ENCODE measurements at regions not wholly inside any gene's neighbourhood (a gene's known extent, or its start where the extent isn't known, plus 50 kb on each side); places are given as distances from the start of the nearest gene placed in this dataset.
A peak's percentile ranks its signal among the peaks of the same experiment; 100 is the strongest.

DNA sequence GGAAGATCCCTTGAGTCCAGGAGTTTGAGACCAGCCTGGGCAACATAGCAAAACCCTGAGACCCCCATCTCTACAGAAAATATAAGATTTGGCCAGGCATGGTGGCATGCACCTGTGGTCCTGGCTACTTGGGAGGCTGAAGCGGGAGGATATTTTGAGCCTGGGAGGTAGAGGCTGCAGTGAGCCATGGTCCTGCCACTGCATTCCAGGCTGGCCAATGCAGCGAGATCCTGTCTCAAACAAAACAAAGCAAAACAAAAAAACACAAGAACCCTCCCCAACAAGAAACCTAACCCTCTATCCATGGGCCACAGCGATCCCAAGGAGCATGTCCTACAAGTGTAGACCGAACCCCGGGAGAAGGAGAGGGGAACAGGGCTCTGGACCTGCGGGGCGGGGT lies 133.3 kb downstream of the MGAT5B start:
- intact Hi-C loops (cut with DNase I) = no loop called here
- peak; percentile 34 for DNase-seq (ENCODE audit: low spot score)

- intact Hi-C loops (cut with DNase I) = no loop called here
These were observed 134.2 kb downstream of the MGAT5B start for GRCh38 chr17:77002103-77003045.

GRCh38 chr17:77003699-77004098 lies 135.5 kb downstream of the MGAT5B start:
- intact Hi-C loops (cut with DNase I) = no loop called here
- no peak for DNase-seq (ENCODE audit: low spot score)

More at GRCh38 chr17:77002103-77003045, 134.2 kb downstream of the MGAT5B start:
- peak; percentile 72 for DNase-seq (ENCODE audit: low spot score)

DNA sequence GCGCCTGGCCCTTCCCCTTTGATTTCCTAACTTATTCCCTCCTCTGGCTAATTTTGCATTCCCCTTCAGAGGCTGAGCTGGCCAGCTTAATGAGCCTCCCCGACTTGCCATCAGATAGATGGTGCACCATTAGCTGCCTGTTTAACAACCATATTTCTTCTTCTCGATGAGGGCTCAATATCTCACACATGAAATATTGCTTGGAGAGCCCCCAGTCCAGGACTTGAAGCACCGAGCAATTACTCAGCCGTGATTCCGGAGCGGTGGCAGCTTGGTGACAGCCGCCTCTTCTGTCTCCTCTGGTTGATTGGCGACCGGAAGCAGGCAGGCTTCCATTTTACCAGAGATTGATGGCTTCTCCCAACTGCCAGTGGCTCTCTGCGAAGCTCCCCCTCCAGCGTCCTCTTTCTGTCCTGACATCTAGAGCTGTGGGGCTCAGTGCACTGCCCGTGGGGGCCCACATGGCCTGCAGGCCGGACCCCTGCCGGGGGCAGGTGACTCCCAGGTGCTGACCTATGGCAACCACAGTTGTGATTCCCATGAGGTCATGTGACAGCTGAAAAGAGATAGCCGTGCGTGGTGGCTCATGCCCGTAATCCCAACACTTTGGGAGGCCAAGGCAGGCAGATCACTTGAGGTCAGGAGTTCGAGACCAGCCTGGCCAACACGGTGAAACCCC lies 133.7 kb upstream of the SEC14L1 start:
- peak; percentile 57 for DNase-seq (ENCODE audit: low spot score)
- intact Hi-C loops (cut with DNase I) = no loop called here

DNA sequence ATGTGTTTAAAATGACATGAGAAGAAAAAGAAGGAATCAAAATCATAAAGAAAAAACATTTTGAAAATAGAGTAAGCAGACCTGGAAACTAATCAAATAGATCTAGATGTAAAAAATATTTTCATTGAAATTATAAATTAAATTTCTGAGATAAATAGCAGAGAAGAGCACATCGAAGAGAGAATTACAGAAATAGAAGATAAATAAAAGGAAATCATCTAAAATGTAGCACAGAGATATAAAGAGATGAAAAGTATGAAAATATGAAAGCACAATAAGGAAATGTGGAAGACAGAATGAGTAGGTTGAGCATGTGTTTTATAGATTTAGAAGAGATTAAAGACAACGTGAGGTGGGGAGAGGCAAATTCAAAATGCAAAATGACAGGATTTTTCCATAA lies 130.9 kb upstream of the SEC14L1 start:
- no peak for DNase-seq (ENCODE audit: low spot score)
- intact Hi-C loops (cut with DNase I) = no loop called here

GRCh38 chr17:77010667-77011066 lies 130.1 kb upstream of the SEC14L1 start:
- DNase-seq (ENCODE audit: low spot score) = no peak
- intact Hi-C loops (cut with DNase I) = no loop called here

GRCh38 chr17:77011173-77012011 lies 129.4 kb upstream of the SEC14L1 start:
- intact Hi-C loops (cut with DNase I) = no loop called here
- DNase-seq (ENCODE audit: low spot score) = peak; percentile 12

DNA sequence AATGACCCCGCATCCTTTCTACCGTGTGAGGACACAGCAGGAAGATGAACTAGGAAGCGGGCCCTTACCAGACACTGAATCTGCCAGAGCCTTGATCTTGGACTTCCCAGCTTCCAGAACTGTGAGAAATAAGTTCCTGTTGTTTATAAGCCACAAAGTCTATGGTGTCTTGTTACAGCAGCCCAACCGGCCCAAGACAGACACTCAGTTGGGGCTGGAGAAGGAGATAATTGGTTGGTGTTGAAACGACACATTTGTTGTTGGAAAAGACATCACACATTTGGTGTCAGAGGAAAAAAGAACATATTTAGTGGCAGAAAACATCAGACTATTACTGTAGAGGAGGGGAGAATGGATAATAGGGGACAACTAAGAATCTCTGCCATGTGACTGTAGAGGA lies 122.3 kb upstream of the SEC14L1 start:
- intact Hi-C loops (cut with DNase I) = no loop called here
- DNase-seq (ENCODE audit: low spot score) = no peak

- DNase-seq (ENCODE audit: low spot score) = no peak
- intact Hi-C loops (cut with DNase I) = no loop called here
These were observed 120.8 kb upstream of the SEC14L1 start for GRCh38 chr17:77019893-77020379.

GRCh38 chr17:77020973-77021372 lies 119.8 kb upstream of the SEC14L1 start:
- intact Hi-C loops (cut with DNase I) = no loop called here
- DNase-seq (ENCODE audit: low spot score) = no peak

DNA sequence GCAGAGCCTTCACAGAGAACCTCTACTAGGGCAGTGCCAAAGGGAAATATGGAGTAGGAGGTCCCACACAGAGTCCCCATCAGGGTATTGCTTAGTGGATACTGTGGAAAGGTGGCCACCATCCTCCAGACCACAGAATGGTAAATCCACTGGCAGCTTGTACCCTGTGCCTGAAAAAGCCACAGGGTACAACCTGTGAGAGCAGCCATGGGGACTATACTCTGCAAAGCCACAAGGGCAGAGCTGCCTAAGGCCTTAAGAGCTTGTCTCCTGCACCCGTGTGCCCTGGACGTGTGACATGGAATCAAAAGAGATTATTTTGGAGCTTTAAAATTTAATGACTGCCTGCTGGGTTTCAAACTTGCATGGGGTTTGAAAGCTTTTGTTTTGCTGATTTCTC lies 118.0 kb upstream of the SEC14L1 start:
- DNase-seq (ENCODE audit: low spot score) = no peak
- intact Hi-C loops (cut with DNase I) = no loop called here

DNA sequence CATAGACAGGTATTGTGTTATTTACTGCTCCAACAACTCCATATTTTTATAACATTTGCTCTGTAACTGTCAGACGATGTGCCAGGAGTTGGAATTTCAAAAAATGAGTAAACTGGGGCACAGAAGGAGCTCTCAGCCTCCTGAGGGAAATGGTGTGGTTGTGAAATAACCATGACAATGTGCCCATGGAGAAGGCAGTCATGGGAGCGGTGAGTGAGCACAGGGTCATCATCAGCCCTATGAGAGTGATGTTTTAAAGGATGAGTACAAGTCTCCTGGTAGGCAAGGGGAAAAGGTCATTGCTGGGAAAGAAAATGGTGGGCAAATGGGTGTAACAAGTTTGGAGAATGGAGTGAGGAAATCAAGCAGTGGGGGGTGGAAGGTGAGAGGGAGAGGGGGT lies 115.0 kb upstream of the SEC14L1 start:
- intact Hi-C loops (cut with DNase I) = no loop called here
- no peak for DNase-seq (ENCODE audit: low spot score)

DNA sequence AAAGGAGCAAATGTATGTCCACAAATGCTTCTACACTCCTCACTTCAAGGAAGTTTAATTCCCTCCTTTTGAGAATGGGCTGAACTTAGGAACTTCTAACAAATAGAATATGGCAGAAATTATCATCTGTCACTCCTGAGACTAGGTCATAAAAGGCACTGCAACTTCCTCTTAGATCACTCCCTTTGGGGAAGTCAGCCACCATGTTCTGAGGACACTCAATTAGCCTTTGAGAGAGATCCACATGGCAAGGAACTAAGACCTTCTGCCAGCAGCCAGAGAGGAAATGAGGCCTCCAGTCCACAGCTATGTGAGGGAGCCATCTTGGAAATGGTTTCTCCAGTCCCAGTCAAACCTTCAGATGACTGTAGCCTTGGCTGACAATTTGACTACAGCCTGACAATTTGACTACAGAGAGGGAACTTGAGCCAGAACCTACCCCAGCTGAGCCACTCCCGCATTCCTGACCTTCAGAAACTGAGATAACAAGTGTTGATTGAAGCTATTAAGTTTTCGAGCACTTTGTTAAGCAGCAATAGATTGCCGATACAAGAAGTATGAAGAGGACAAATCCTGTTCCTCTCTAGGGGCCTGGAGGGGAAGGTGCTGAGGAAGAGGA lies 113.4 kb upstream of the SEC14L1 start:
- no peak for DNase-seq (ENCODE audit: low spot score)
- intact Hi-C loops (cut with DNase I) = no loop called here

DNA sequence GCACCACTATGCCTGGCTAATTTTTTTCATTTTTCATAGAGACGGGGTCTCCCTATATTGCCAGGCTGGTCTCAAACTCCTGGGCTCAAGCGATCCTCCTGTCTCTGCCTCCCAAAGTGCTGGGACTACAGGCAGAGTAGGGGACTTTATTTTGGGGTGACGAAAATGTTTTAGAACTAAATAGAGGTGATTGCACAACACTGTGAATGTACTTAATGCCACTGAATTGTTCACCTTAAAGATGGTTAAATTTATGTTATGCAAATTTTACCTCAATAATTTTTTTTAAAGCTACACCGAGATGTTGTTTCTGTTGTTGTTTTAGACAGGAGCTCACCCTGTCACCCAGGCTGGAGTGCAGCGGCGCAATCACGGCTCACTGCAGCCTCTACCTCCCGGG lies 111.9 kb upstream of the SEC14L1 start:
- DNase-seq (ENCODE audit: low spot score) = no peak
- intact Hi-C loops (cut with DNase I) = no loop called here

DNA sequence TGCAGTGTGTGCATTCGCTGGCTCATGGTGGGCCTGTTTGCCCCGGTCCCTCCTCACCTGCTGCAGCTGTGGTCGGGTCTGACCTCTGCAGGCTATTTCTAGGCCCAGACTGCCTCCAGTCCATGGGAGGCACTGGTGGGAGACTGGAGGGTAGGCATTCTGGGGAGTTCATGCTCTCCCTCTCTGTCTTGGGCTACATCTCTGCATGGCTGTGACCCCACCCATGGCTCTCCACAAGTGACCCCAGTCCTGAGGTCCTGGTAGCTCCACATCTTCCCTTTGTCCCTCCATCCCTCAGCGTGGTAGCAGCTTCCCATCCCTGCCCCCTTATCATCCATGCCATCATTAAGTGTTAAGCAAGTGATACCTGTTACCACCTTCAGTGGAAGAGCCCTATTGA lies 107.8 kb upstream of the SEC14L1 start:
- DNase-seq (ENCODE audit: low spot score) = no peak
- intact Hi-C loops (cut with DNase I) = no loop called here

DNA sequence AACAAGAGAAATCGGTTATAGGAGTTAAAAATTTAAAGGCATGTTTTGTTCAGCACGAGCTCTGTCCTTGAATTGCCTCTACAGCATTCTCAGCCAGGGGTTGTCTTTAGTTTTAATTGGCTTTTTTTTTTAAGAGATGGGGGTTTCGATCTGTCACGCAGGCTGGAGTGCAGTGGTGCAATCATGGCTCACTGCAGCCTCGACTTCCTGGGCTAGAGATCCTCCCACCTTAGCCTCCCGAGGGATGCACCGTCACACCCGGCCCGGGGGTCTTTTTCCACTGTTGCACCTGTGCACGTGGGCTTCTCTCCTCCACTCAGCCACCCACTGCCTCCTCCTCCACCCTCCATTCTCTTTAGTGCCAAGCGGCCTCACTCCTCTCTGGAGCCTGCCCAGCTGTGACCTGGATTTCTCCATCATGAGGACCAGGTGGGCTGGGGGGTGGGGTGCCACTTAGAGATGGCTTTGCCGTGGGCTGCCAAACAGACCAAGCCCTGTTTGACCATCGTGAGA lies 106.8 kb upstream of the SEC14L1 start:
- no peak for DNase-seq (ENCODE audit: low spot score)
- intact Hi-C loops (cut with DNase I) = no loop called here

GRCh38 chr17:77034677-77035424 lies 105.9 kb upstream of the SEC14L1 start:
- intact Hi-C loops (cut with DNase I) = no loop called here
- DNase-seq (ENCODE audit: low spot score) = no peak

GRCh38 chr17:77035526-77035925 lies 105.2 kb upstream of the SEC14L1 start:
- intact Hi-C loops (cut with DNase I) = no loop called here
- no peak for DNase-seq (ENCODE audit: low spot score)

All from posterior vena cava (tissue), 2 donors.